Calu3 (cell line): ENCODE measurements at regions not wholly inside any gene's neighbourhood (a gene's known extent, or its start where the extent isn't known, plus 50 kb on each side); places are given as distances from the start of the nearest gene placed in this dataset.
A peak's percentile ranks its signal among the peaks of the same experiment; 100 is the strongest.

Experiments
- BruUV-seq: library from RNA; stranded (reverse); fragments of 400-500 nt; replicated peaks from 2 replicates; lab custom pipeline; 2021; lab: Mats Ljungman, UMichigan
- CTCF ChIA-PET: fragments of 300-600 bp; sonication (Branson Sonifier 250); formaldehyde crosslinking; loops from one replicate; lab custom pipeline; 2022; ENCODE audit warnings: antibody characterized with exemption; lab: Charles Lee
- DNase-seq: peaks from one replicate; pipeline ENCODE4 v3.0.0; 2022
- H3K27ac Mint-ChIP-seq: one replicate; pipeline ENCODE4 v1.8.0; 2022; ENCODE audit warnings: mixed read lengths; ENCODE audit not compliant: unreplicated experiment
- H3K27me3 Mint-ChIP-seq: one replicate; pipeline ENCODE4 v1.8.0; 2022; ENCODE audit warnings: mixed read lengths; ENCODE audit not compliant: unreplicated experiment
- H3K36me3 Mint-ChIP-seq: one replicate; pipeline ENCODE4 v1.8.0; 2022; ENCODE audit warnings: mild to moderate bottlenecking, moderate library complexity, mixed read lengths; ENCODE audit not compliant: insufficient read depth, unreplicated experiment
- H3K4me1 Mint-ChIP-seq: one replicate; pipeline ENCODE4 v1.8.0; 2022; ENCODE audit warnings: mild to moderate bottlenecking, low read depth, mixed read lengths; ENCODE audit not compliant: unreplicated experiment
- H3K4me3 Mint-ChIP-seq: one replicate; pipeline ENCODE4 v1.8.0; 2022; ENCODE audit warnings: mild to moderate bottlenecking, low read depth, moderate library complexity, mixed read lengths; ENCODE audit not compliant: unreplicated experiment
- H3K9me3 Mint-ChIP-seq: one replicate; pipeline ENCODE4 v1.8.0; 2022; ENCODE audit warnings: low read depth, mixed read lengths; ENCODE audit not compliant: unreplicated experiment
- intact Hi-C: fragments of 100-400 bp; cut with micrococcal nuclease; formaldehyde crosslinking; loops from one replicate; pipeline ENCODE4 v1.10.0; 2022; ENCODE audit not compliant: unreplicated experiment
- TF ChIP-seq, protein P1 (sequence below): fragments of 200-600 bp; IDR thresholded peaks from one replicate; pipeline ENCODE4 v1.8.0; 2022; ENCODE audit warnings: antibody characterized with exemption; ENCODE audit not compliant: unreplicated experiment

DNA sequence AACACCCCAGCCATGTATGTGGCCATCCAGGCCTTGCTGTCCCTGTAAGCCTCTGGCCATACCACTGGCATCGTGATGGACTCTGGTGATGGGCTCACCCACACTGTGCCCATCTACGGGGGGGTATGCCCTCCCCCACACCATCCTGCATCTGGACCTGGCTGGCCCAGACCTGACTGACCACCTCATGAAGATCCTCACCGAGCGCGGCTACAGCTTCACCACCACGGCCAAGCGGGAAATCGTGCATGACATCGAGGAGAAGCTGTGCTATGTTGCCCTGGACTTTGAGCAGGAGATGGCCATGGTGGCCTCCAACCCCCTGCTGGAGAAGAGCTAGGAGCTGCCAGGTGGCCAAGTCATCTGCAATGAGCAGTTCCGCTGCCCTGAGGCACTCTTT is 80.4 kb upstream of the ZCCHC2 start:
- Mint-ChIP-seq H3K4me1 (peaks cover 27% of the 10 kb centered on the region), H3K27ac (no peak overlapping the region), H3K27me3 (no peaks in the 10 kb centered on the region), H3K36me3 (no peaks in the 10 kb centered on the region), H3K4me3 (no peak overlapping the region), H3K9me3 (no peaks in the 10 kb centered on the region)
- CTCF ChIA-PET = no interaction called here
- DNase-seq = no peak
- BruUV-seq = no TSS peak
- TF ChIP-seq, protein P1, sequence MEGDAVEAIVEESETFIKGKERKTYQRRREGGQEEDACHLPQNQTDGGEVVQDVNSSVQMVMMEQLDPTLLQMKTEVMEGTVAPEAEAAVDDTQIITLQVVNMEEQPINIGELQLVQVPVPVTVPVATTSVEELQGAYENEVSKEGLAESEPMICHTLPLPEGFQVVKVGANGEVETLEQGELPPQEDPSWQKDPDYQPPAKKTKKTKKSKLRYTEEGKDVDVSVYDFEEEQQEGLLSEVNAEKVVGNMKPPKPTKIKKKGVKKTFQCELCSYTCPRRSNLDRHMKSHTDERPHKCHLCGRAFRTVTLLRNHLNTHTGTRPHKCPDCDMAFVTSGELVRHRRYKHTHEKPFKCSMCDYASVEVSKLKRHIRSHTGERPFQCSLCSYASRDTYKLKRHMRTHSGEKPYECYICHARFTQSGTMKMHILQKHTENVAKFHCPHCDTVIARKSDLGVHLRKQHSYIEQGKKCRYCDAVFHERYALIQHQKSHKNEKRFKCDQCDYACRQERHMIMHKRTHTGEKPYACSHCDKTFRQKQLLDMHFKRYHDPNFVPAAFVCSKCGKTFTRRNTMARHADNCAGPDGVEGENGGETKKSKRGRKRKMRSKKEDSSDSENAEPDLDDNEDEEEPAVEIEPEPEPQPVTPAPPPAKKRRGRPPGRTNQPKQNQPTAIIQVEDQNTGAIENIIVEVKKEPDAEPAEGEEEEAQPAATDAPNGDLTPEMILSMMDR = no peak
- intact Hi-C loops = no loop called here

DNA sequence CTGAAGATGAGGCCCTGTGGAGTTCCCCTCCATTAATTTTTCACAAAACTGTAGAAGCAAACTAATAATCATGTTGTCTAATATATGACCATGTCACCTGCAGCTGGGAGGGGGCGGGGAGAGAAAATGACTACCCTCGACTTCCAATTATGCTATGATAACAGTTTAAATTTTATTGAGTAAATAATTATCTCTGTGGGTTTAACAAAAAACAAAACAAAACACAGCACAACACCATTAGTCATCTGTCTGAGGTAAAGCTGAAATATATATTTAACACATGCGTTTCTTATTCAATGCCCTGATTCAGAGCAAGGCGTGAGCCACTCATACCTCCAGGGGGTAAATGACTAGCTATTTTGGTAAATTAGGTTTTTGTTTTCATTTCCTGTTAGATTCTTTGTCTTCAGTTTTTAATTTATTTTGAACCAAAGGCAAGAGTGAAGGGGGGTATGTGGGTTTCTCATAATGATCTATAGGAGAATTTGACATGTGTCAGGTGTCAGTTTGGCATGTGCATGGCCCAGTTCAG is 77.4 kb upstream of the ZCCHC2 start:
- Mint-ChIP-seq H3K36me3 (peaks cover 3% of the 10 kb centered on the region), H3K4me1 (peaks cover 26% of the 10 kb centered on the region), H3K4me3 (no peak overlapping the region), H3K27me3 (no peaks in the 10 kb centered on the region), H3K27ac (peak overlapping the region; percentile 35), H3K9me3 (no peaks in the 10 kb centered on the region)
- no TSS peak for BruUV-seq
- TF ChIP-seq, protein P1 = no peak
- CTCF ChIA-PET = interaction anchor here (0.8 to 1.2 kb wide), 2 partner anchors 20 to 26 kb away, joined by 3 to 4 read pairs; no protein-coding TSS in a partner anchor
- intact Hi-C loops = no loop called here
- no peak for DNase-seq

DNA sequence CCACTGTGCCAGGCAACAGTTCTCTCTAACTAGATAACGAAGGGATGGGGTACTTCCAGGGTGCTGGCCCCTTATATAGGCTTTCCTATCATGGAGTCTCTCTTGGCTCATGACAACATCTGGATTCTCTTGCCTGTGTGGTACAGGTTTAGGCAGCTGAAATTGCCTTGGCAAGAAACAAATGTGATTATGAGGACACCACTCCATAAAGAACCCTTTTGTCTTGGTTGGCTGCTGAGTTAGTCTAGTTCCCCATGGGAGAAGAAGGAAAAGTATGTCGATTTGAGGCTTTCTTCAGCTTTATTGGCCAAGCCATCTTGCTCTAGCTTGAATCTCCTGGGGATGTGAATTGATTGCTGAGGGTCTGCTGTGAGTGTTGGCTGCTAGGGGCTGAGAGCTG is 76.3 kb upstream of the ZCCHC2 start:
- BruUV-seq = no TSS peak
- CTCF ChIA-PET = no interaction called here
- peaks cover 11% of the 10 kb centered on the region for H3K36me3 Mint-ChIP-seq

DNA sequence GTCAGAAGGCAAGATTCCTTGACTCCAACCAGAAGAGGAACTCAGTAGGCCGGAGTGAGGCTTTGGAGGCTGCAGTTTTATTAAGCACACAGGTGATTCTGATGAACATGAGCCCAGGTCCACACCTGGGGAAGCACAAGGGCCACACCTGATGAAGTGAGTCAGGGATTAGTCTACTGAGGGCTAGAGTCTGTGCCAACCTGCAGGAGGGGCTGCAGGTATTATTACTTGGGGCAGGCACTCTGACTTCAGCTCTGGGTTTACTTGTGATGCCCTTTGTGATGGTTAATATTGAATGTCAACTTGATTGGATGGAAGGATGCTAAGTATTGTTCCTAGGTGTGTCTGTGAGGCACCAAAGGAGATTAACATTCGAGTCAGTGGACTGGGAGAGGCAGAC is 75.2 kb upstream of the ZCCHC2 start:
- H3K4me3 Mint-ChIP-seq = no peak overlapping the region
- peaks cover 45% of the 10 kb centered on the region for H3K4me1 Mint-ChIP-seq
- H3K27ac Mint-ChIP-seq = no peak overlapping the region
- CTCF ChIA-PET = interaction anchor here (1.6 kb wide), 1 partner anchor 10 kb away, joined by 3 read pairs; no protein-coding TSS in a partner anchor
- peaks cover 11% of the 10 kb centered on the region for H3K36me3 Mint-ChIP-seq
- no peaks in the 10 kb centered on the region for H3K27me3 Mint-ChIP-seq
- no peak for DNase-seq
- TF ChIP-seq, protein P1 = no peak
- no TSS peak for BruUV-seq
- intact Hi-C loops = no loop called here
- H3K9me3 Mint-ChIP-seq = no peaks in the 10 kb centered on the region

More for the DNA sequence above, 76.3 kb upstream of the ZCCHC2 start:
- no peaks in the 10 kb centered on the region for H3K27me3 Mint-ChIP-seq
- intact Hi-C loops = no loop called here
- H3K27ac Mint-ChIP-seq = no peak overlapping the region
- DNase-seq = no peak
- TF ChIP-seq, protein P1 = no peak
- no peaks in the 10 kb centered on the region for H3K9me3 Mint-ChIP-seq
- no peak overlapping the region for H3K4me3 Mint-ChIP-seq
- peaks cover 37% of the 10 kb centered on the region for H3K4me1 Mint-ChIP-seq
